ENCODE measurements at regions not wholly inside any gene's neighbourhood (a gene's known extent, or its start where the extent isn't known, plus 50 kb on each side); places are given as distances from the start of the nearest gene placed in this dataset.

DNA sequence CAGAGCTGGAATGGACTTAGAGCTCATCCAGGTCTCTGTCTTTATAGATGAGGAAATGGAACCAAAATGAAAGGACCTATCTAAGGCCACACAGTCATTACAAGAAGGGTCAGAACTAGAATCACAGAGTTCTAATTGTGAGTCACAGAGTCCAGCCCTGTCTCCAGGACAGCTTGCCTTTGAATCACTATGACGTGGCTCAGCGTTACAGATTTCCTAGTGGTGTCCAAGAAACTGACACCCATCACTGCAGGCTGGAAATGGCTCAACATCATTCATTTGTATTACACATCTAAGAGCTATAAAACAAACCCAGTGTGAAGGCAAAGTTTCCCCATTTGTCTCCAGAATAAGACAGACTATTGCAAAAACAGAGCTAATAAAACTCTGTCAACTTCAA lies 164.3 kb upstream of the SIX2 start:
- no peak overlapping the region for H3K27ac ChIP-seq (ENCODE audit: low read depth, low read length, severe bottlenecking)
- peaks cover 5% of the 10 kb centered on the region for H3K4me1 ChIP-seq (ENCODE audit: control insufficient read depth, insufficient read depth, low read length, poor library complexity, severe bottlenecking)
- no peak overlapping the region for H3K4me3 ChIP-seq (ENCODE audit: extremely low read depth, insufficient read depth, low read length, poor library complexity, severe bottlenecking)
- H3K9me3 ChIP-seq (ENCODE audit: control insufficient read depth, low read length) = no peaks in the 10 kb centered on the region
- WGBS, 2 experiments (ENCODE audit: insufficient coverage in 2 of 2) = 85 to 94% methylated on average over 2 of the region's 2 CpGs
- H3K36me3 ChIP-seq (ENCODE audit: control insufficient read depth, insufficient read depth, low read length) = no peaks in the 10 kb centered on the region

DNA sequence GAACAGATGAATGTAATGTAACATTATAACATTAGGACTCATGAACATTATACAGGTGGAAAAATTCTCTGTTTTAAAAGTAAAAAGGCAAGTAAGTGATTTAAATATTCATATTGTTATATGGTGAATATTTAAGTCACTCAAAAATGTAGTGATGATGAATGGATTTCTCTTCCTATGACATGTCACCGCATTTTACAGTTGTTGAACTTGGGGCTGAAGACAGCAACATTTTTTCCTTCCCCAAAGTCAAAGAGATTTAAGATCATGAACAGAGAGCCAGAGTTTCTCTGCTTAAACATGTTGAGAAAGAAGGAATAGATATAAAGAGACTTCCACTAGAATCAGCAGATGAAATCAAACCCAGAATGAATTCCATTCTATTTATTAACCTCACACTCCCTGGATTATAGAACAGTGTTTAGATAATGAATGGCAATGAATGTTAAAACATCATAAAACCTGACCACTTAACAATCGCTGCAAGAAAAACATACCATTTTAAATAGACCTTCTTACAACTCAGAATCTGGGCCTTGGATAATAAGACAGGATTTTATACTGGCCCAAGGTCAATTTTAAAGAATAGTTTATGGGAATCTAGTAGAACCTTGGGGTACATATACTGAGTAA lies 163.6 kb upstream of the SIX2 start:
- no peak overlapping the region for H3K27ac ChIP-seq (ENCODE audit: low read depth, low read length, severe bottlenecking)
- no peak overlapping the region for H3K4me3 ChIP-seq (ENCODE audit: extremely low read depth, insufficient read depth, low read length, poor library complexity, severe bottlenecking)
- no peaks in the 10 kb centered on the region for H3K9me3 ChIP-seq (ENCODE audit: control insufficient read depth, low read length)
- no CpG with 5 or more reads among the region's 2 CpGs for WGBS, 2 experiments (ENCODE audit: insufficient coverage in 2 of 2)
- H3K36me3 ChIP-seq (ENCODE audit: control insufficient read depth, insufficient read depth, low read length) = no peaks in the 10 kb centered on the region
- H3K4me1 ChIP-seq (ENCODE audit: control insufficient read depth, insufficient read depth, low read length, poor library complexity, severe bottlenecking) = peaks cover 7% of the 10 kb centered on the region

DNA sequence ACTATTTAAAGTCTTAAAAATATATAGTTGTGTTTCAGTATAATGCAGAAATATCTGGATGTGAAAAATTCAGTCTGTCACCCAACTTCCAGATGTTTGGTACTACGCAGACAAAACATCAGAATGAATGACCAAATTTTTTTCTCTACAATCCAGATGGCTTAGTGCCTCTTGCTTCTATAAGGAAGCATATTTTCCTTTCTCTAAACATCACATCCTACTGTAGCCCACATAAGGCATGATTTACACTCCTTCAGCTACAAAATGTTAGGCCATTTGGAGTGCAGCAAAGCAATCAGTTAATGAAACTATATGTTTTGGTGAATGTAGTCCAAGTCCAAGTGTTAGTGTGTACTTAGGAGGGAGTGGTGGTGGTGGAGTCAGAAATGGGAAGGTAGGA lies 162.9 kb upstream of the SIX2 start:
- Histone ChIP-seq H3K9me3 (ENCODE audit: control insufficient read depth, low read length) (no peaks in the 10 kb centered on the region), H3K36me3 (ENCODE audit: control insufficient read depth, insufficient read depth, low read length) (no peaks in the 10 kb centered on the region), H3K4me3 (ENCODE audit: extremely low read depth, insufficient read depth, low read length, poor library complexity, severe bottlenecking) (no peak overlapping the region), H3K4me1 (ENCODE audit: control insufficient read depth, insufficient read depth, low read length, poor library complexity, severe bottlenecking) (peaks cover 7% of the 10 kb centered on the region), H3K27ac (ENCODE audit: low read depth, low read length, severe bottlenecking) (no peak overlapping the region)
- 83 to 100% methylated on average over 1 of the region's 1 CpG for WGBS, 2 experiments (ENCODE audit: insufficient coverage in 2 of 2)

DNA sequence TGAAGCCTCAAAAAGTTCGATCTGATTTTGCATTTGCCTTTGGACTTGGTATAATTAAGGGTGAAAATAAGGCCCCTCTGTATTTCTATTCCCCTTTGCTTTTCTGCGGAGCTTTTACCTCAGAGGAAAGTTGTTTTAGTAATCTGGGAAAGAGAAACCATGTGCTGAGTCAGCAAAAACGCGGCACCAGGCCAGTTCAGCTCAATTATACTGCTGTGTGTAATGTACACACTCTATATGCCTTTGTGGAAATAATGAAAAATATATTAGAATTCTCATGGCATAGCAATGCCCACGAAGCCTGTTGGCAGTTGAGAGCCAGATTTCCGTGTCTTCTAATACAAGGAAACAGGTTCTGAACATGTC lies 161.9 kb upstream of the SIX2 start:
- H3K4me1 ChIP-seq (ENCODE audit: control insufficient read depth, insufficient read depth, low read length, poor library complexity, severe bottlenecking) = peaks cover 7% of the 10 kb centered on the region
- H3K9me3 ChIP-seq (ENCODE audit: control insufficient read depth, low read length) = no peaks in the 10 kb centered on the region
- H3K36me3 ChIP-seq (ENCODE audit: control insufficient read depth, insufficient read depth, low read length) = no peaks in the 10 kb centered on the region
- no peak overlapping the region for H3K27ac ChIP-seq (ENCODE audit: low read depth, low read length, severe bottlenecking)
- no peak overlapping the region for H3K4me3 ChIP-seq (ENCODE audit: extremely low read depth, insufficient read depth, low read length, poor library complexity, severe bottlenecking)
- 57 to 74% methylated on average over 3 of the region's 6 CpGs for WGBS, 2 experiments (ENCODE audit: insufficient coverage in 2 of 2)

GRCh38 chr2:45170191-45171135 lies 161.2 kb upstream of the SIX2 start:
- H3K27ac ChIP-seq (ENCODE audit: low read depth, low read length, severe bottlenecking) = no peak overlapping the region
- peaks cover 7% of the 10 kb centered on the region for H3K4me1 ChIP-seq (ENCODE audit: control insufficient read depth, insufficient read depth, low read length, poor library complexity, severe bottlenecking)
- H3K9me3 ChIP-seq (ENCODE audit: control insufficient read depth, low read length) = no peaks in the 10 kb centered on the region
- 20 to 25% methylated on average over 42 to 48 of the region's 56 CpGs for WGBS, 2 experiments (ENCODE audit: insufficient coverage in 2 of 2)
- peak overlapping the region; percentile 40 for H3K4me3 ChIP-seq (ENCODE audit: extremely low read depth, insufficient read depth, low read length, poor library complexity, severe bottlenecking)
- no peaks in the 10 kb centered on the region for H3K36me3 ChIP-seq (ENCODE audit: control insufficient read depth, insufficient read depth, low read length)

GRCh38 chr2:45169339-45170190 lies 160.3 kb upstream of the SIX2 start:
- H3K9me3 ChIP-seq (ENCODE audit: control insufficient read depth, low read length) = no peaks in the 10 kb centered on the region
- WGBS, 2 experiments (ENCODE audit: insufficient coverage in 2 of 2) = 0 to 1% methylated on average over 57 to 61 of the region's 95 CpGs
- H3K4me1 ChIP-seq (ENCODE audit: control insufficient read depth, insufficient read depth, low read length, poor library complexity, severe bottlenecking) = peaks cover 7% of the 10 kb centered on the region
- H3K36me3 ChIP-seq (ENCODE audit: control insufficient read depth, insufficient read depth, low read length) = no peaks in the 10 kb centered on the region
- H3K27ac ChIP-seq (ENCODE audit: low read depth, low read length, severe bottlenecking) = no peak overlapping the region
- peak overlapping the region; percentile 40 for H3K4me3 ChIP-seq (ENCODE audit: extremely low read depth, insufficient read depth, low read length, poor library complexity, severe bottlenecking)

DNA sequence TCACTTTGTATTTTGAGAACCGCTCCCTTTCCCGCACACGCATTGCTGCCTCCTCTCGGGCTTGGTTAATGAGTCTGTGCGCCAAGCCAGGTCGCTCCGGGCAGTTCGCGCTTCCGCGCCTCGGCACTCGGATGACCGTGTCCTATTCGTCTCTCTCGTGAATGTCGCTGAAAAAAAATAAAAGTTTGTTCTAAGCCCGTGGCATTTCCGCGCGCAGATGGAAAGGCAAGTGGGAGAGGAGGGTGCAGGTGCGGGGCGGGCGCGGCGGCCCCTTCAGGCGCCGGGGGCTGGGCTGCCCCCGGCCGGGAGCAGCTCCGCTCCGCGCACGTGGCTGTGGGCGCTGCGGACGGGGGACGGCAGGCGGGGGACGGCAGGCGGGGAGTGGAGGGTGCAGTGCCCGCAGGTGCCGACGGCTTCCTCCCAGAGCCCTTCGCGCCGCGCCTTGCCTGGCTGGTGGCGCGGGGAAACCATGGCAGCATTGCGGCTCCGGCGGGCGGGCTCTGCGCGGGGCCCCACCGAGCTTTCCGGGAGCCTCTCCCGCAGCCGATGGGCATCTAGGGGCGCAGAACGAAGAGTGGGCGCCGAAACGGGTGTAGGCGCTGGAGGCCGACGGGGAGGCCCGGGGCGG lies 159.6 kb upstream of the SIX2 start:
- Histone ChIP-seq H3K4me1 (ENCODE audit: control insufficient read depth, insufficient read depth, low read length, poor library complexity, severe bottlenecking) (peaks cover 7% of the 10 kb centered on the region), H3K9me3 (ENCODE audit: control insufficient read depth, low read length) (no peaks in the 10 kb centered on the region), H3K36me3 (ENCODE audit: control insufficient read depth, insufficient read depth, low read length) (no peaks in the 10 kb centered on the region), H3K4me3 (ENCODE audit: extremely low read depth, insufficient read depth, low read length, poor library complexity, severe bottlenecking) (peak overlapping the region; percentile 40), H3K27ac (ENCODE audit: low read depth, low read length, severe bottlenecking) (no peak overlapping the region)
- WGBS, 2 experiments (ENCODE audit: insufficient coverage in 2 of 2) = 1% methylated on average over 47 to 55 of the region's 70 CpGs

DNA sequence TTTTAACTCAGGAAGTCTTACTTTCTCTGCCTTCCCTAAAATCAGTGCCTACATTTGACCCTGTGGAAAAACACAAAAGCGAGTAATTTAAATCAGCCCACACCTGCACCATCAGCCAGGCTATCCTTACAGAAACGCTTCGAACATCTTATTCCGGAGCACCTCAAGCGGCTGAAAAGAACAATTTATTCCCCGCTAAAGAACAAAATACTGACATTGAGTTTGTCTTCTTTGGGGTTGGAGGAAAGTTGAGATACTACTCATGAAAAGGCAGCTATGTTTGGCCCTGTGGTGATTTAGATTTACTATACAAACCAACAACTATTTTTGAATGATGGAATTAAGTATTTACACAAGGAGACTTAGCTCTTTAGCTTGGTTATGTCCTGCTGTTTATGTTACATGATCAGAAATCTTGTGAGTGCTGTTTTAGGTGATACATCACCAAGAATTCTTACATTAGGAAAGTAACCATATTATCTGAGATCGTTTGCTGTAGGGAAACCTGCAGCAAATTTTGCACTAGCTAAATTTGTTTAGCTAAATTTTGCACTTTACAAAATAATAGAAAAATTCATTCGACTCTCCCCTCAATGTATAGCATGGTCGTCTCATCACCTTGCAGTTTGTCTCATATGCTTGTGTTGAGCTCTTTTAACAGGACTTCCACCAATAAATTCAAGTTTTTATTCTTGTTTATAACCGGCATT lies 158.8 kb upstream of the SIX2 start:
- 25 to 45% methylated on average over 3 to 7 of the region's 10 CpGs for WGBS, 2 experiments (ENCODE audit: insufficient coverage in 2 of 2)
- Histone ChIP-seq H3K4me3 (ENCODE audit: extremely low read depth, insufficient read depth, low read length, poor library complexity, severe bottlenecking) (no peak overlapping the region), H3K36me3 (ENCODE audit: control insufficient read depth, insufficient read depth, low read length) (no peaks in the 10 kb centered on the region), H3K4me1 (ENCODE audit: control insufficient read depth, insufficient read depth, low read length, poor library complexity, severe bottlenecking) (peaks cover 7% of the 10 kb centered on the region), H3K9me3 (ENCODE audit: control insufficient read depth, low read length) (no peaks in the 10 kb centered on the region), H3K27ac (ENCODE audit: low read depth, low read length, severe bottlenecking) (no peak overlapping the region)

- no peak overlapping the region for H3K27ac ChIP-seq (ENCODE audit: low read depth, low read length, severe bottlenecking)
- no peaks in the 10 kb centered on the region for H3K36me3 ChIP-seq (ENCODE audit: control insufficient read depth, insufficient read depth, low read length)
- no CpG with 5 or more reads among the region's 4 CpGs for WGBS, 2 experiments (ENCODE audit: insufficient coverage in 2 of 2)
- H3K4me3 ChIP-seq (ENCODE audit: extremely low read depth, insufficient read depth, low read length, poor library complexity, severe bottlenecking) = no peak overlapping the region
- H3K4me1 ChIP-seq (ENCODE audit: control insufficient read depth, insufficient read depth, low read length, poor library complexity, severe bottlenecking) = peaks cover 7% of the 10 kb centered on the region
- H3K9me3 ChIP-seq (ENCODE audit: control insufficient read depth, low read length) = no peaks in the 10 kb centered on the region
Observed at GRCh38 chr2:45166229-45166890, 157.1 kb upstream of the SIX2 start.
